Astrocyte (in vitro differentiated cells and primary cell): ENCODE measurements at regions not wholly inside any gene's neighbourhood (a gene's known extent, or its start where the extent isn't known, plus 50 kb on each side); places are given as distances from the start of the nearest gene placed in this dataset.
A peak's percentile ranks its signal among the peaks of the same experiment; 100 is the strongest.

ENCODE experiments used
- DNase-seq: peaks from one replicate; pipeline ENCODE4 v3.0.0-alpha.2; 2010; ENCODE audit warnings: low read depth
- FAIRE-seq: peaks from 2 replicates; lab custom pipeline; 2011; peaks lifted over from hg19 to GRCh38; lab: Jason Lieb, UNC
- H2AFZ ChIP-seq: 2 replicates; pipeline ENCODE4 v1.6.0; 2012; ENCODE audit warnings: low read depth, low read length, inconsistent platforms
- H3K27ac ChIP-seq: 2 replicates; pipeline ENCODE4 v1.5.1; 2011; ENCODE audit warnings: low read depth, low read length, inconsistent platforms
- H3K27me3 ChIP-seq: 2 replicates; pipeline ENCODE4 v1.6.0; 2011; ENCODE audit warnings: low read length, inconsistent platforms; ENCODE audit not compliant: insufficient read depth
- H3K36me3 ChIP-seq: 2 replicates; pipeline ENCODE4 v1.5.1; 2011; ENCODE audit warnings: low read length, inconsistent platforms; ENCODE audit not compliant: insufficient read depth
- H3K4me1 ChIP-seq: 2 replicates; pipeline ENCODE4 v1.5.1; 2011; ENCODE audit warnings: low read length, inconsistent platforms; ENCODE audit not compliant: insufficient read depth
- H3K4me2 ChIP-seq: 2 replicates; pipeline ENCODE4 v1.6.0; 2012; ENCODE audit warnings: low read length, inconsistent platforms
- H3K4me3 ChIP-seq: 2 replicates; pipeline ENCODE4 v1.5.1; 2011; ENCODE audit warnings: low read depth, mild to moderate bottlenecking, low read length, inconsistent platforms; ENCODE audit not compliant: insufficient read depth
- H3K79me2 ChIP-seq: 2 replicates; pipeline ENCODE4 v1.6.0; 2012; ENCODE audit warnings: mild to moderate bottlenecking, low read length, inconsistent platforms; ENCODE audit not compliant: insufficient read depth
- H3K9ac ChIP-seq: 2 replicates; pipeline ENCODE4 v1.6.0; 2012; ENCODE audit warnings: mild to moderate bottlenecking, low read length, inconsistent platforms
- H3K9me3 ChIP-seq: 2 replicates; pipeline ENCODE4 v1.5.1; 2012; ENCODE audit warnings: low read depth, mild to moderate bottlenecking, low read length, inconsistent platforms; ENCODE audit not compliant: insufficient read depth
- H4K20me1 ChIP-seq: 2 replicates; pipeline ENCODE4 v1.6.0; 2012; ENCODE audit warnings: low read length, inconsistent platforms; ENCODE audit not compliant: insufficient read depth
- H3K27ac Mint-ChIP-seq: one replicate; pipeline ENCODE4 v1.8.0; 2021; ENCODE audit warnings: mild to moderate bottlenecking, mixed read lengths; ENCODE audit not compliant: unreplicated experiment
- H3K27me3 Mint-ChIP-seq: one replicate; pipeline ENCODE4 v1.8.0; 2021; ENCODE audit warnings: low read depth, mixed read lengths; ENCODE audit not compliant: unreplicated experiment
- H3K36me3 Mint-ChIP-seq: one replicate; pipeline ENCODE4 v1.8.0; 2021; ENCODE audit warnings: low read depth, mixed read lengths; ENCODE audit not compliant: unreplicated experiment
- H3K4me1 Mint-ChIP-seq: one replicate; pipeline ENCODE4 v1.8.0; 2021; ENCODE audit warnings: low read depth, mixed read lengths; ENCODE audit not compliant: unreplicated experiment
- H3K4me3 Mint-ChIP-seq: one replicate; pipeline ENCODE4 v1.8.0; 2021; ENCODE audit warnings: mild to moderate bottlenecking, moderate library complexity, mixed read lengths; ENCODE audit not compliant: unreplicated experiment
- H3K9me3 Mint-ChIP-seq: one replicate; pipeline ENCODE4 v1.8.0; 2021; ENCODE audit warnings: mild to moderate bottlenecking, mixed read lengths; ENCODE audit not compliant: unreplicated experiment
- CTCF ChIP-seq: IDR thresholded peaks from 2 replicates; pipeline ENCODE4 v1.5.1; 2011; ENCODE audit warnings: low read depth, mild to moderate bottlenecking, inconsistent platforms, low read length, moderate library complexity; ENCODE audit not compliant: insufficient read depth
- EZH2 ChIP-seq: IDR thresholded peaks from 2 replicates; pipeline ENCODE4 v1.6.1; 2012; ENCODE audit warnings: mild to moderate bottlenecking, low read length, inconsistent platforms; ENCODE audit not compliant: insufficient read depth

- Mint-ChIP-seq H3K27ac (peak overlapping the region; percentile 76), H3K9me3 (peaks cover 4% of the 10 kb centered on the region), H3K36me3 (no peaks in the 10 kb centered on the region), H3K27me3 (peaks cover 80% of the 10 kb centered on the region), H3K4me1 (peaks cover 12% of the 10 kb centered on the region), H3K4me3 (peak overlapping the region; percentile 1)
- peak overlapping the region; percentile 97 for H3K4me2 ChIP-seq
- H3K27ac ChIP-seq, result no peak overlapping the region
- TF ChIP-seq EZH2, result no peak
- TF ChIP-seq CTCF, result no peak
- H3K79me2 ChIP-seq, result no peaks in the 10 kb centered on the region
- peak overlapping the region; percentile 88 for H2AFZ ChIP-seq
- H3K27me3 ChIP-seq, result peaks cover 38% of the 10 kb centered on the region
- no peaks in the 10 kb centered on the region for H3K9me3 ChIP-seq
- H4K20me1 ChIP-seq, result peaks cover 4% of the 10 kb centered on the region
- FAIRE-seq (no peak), DNase-seq (no peak)
- H3K36me3 ChIP-seq, result no peaks in the 10 kb centered on the region
- H3K4me1 ChIP-seq, result peaks cover 21% of the 10 kb centered on the region
- H3K9ac ChIP-seq, result peak overlapping the region; percentile 79
- peak overlapping the region; percentile 62 for H3K4me3 ChIP-seq
These were observed 71.4 kb upstream of the TNRC6C start for GRCh38 chr17:77887110-77887463.

- H3K9me3 Mint-ChIP-seq, result peaks cover 4% of the 10 kb centered on the region
- FAIRE-seq (peak; percentile 13), DNase-seq (peak; percentile 80)
- peak overlapping the region; percentile 76 for H3K27ac Mint-ChIP-seq
- peaks cover 7% of the 10 kb centered on the region for H3K4me1 Mint-ChIP-seq
- peak overlapping the region; percentile 97 for H3K4me2 ChIP-seq
- peak overlapping the region; percentile 79 for H3K9ac ChIP-seq
- peak overlapping the region; percentile 62 for H3K4me3 ChIP-seq
- no peaks in the 10 kb centered on the region for H3K36me3 ChIP-seq
- H4K20me1 ChIP-seq, result no peaks in the 10 kb centered on the region
- peaks cover 16% of the 10 kb centered on the region for H3K4me1 ChIP-seq
- no peaks in the 10 kb centered on the region for H3K36me3 Mint-ChIP-seq
- peaks cover 81% of the 10 kb centered on the region for H3K27me3 Mint-ChIP-seq
- TF ChIP-seq EZH2 (no peak), CTCF (no peak)
- H3K4me3 Mint-ChIP-seq, result peak overlapping the region; percentile 70
- H3K27ac ChIP-seq, result no peak overlapping the region
- no peaks in the 10 kb centered on the region for H3K79me2 ChIP-seq
- H2AFZ ChIP-seq, result peak overlapping the region; percentile 88
- peaks cover 38% of the 10 kb centered on the region for H3K27me3 ChIP-seq
- H3K9me3 ChIP-seq, result no peaks in the 10 kb centered on the region
These were observed 70.8 kb upstream of the TNRC6C start for GRCh38 chr17:77887464-77888241.
